IMR-90 (cell line): ENCODE measurements at regions not wholly inside any gene's neighbourhood (a gene's known extent, or its start where the extent isn't known, plus 50 kb on each side); places are given as distances from the start of the nearest gene placed in this dataset.

Experiments
- CTCF ChIP-seq: conservative IDR thresholded peaks from 2 replicates; pipeline ENCODE4 v1.5.1; 2012; ENCODE audit warnings: mild to moderate bottlenecking, low read depth, low read length, improper control_type of control experiment
- MAFK ChIP-seq: IDR thresholded peaks from 2 replicates; pipeline ENCODE4 v1.6.1; 2012; ENCODE audit warnings: low read depth, low read length, improper control_type of control experiment
- MXI1 ChIP-seq: IDR thresholded peaks from 2 replicates; pipeline ENCODE4 v1.6.1; 2012; ENCODE audit warnings: low read depth, mild to moderate bottlenecking, low read length, moderate library complexity, borderline replicate concordance
- POLR2A ChIP-seq: IDR thresholded peaks from 2 replicates; pipeline ENCODE4 v1.6.1; 2012; ENCODE audit warnings: mild to moderate bottlenecking, low read depth, low read length
- RFX5 ChIP-seq: IDR thresholded peaks from 2 replicates; pipeline ENCODE4 v1.8.0; 2012; ENCODE audit warnings: low read depth, mild to moderate bottlenecking, low read length, moderate library complexity
- SMC3 ChIP-seq: fragments of 150-350 bp; IDR thresholded peaks from 2 replicates; pipeline ENCODE4 v1.6.1; 2016; ENCODE audit warnings: low read depth, mild to moderate bottlenecking, antibody characterized with exemption, low read length, moderate library complexity
- USF2 ChIP-seq: fragments of 150-350 bp; IDR thresholded peaks from 2 replicates; pipeline ENCODE4 v1.6.1; 2017; ENCODE audit warnings: mild to moderate bottlenecking, antibody characterized with exemption, low read length, low read depth

- TF ChIP-seq CTCF (no peak), MAFK (no peak), USF2 (no peak), SMC3 (no peak), POLR2A (no peak), RFX5 (no peak), MXI1 (no peak)
Observed at GRCh38 chr4:152181150-152181549, 354.7 kb downstream of the FBXW7 start.
